ENCODE measurements at regions not wholly inside any gene's neighbourhood (a gene's known extent, or its start where the extent isn't known, plus 50 kb on each side); places are given as distances from the start of the nearest gene placed in this dataset.

DNA sequence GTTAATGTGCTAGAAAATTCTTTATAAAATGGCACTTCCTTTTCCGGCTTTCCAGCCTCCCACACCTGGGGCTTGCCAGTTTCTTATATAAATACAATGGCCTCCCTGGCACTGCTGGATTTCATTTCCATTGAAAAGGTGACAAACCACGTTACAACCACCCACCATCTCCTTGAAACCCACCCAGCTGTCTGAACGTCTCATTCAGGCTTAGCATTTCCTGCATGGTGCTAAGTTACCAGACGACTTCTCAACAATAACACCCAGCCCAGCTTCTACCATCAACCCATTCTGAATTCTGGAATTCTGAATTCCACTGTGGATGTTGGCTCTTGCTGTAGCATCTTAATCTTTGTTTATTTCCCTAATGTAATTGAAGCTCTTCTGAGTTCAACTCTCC, 499.8 kb upstream of the CELF2 start:
- TF ChIP-seq, protein P1, sequence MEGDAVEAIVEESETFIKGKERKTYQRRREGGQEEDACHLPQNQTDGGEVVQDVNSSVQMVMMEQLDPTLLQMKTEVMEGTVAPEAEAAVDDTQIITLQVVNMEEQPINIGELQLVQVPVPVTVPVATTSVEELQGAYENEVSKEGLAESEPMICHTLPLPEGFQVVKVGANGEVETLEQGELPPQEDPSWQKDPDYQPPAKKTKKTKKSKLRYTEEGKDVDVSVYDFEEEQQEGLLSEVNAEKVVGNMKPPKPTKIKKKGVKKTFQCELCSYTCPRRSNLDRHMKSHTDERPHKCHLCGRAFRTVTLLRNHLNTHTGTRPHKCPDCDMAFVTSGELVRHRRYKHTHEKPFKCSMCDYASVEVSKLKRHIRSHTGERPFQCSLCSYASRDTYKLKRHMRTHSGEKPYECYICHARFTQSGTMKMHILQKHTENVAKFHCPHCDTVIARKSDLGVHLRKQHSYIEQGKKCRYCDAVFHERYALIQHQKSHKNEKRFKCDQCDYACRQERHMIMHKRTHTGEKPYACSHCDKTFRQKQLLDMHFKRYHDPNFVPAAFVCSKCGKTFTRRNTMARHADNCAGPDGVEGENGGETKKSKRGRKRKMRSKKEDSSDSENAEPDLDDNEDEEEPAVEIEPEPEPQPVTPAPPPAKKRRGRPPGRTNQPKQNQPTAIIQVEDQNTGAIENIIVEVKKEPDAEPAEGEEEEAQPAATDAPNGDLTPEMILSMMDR (IDR thresholded peaks at IDR 0.05), result no peak
- Mint-ChIP-seq H3K9me3 (no peaks in the 10 kb centered on the region), H3K27me3 (ENCODE audit: low read depth, poor library complexity) (peaks cover 11% of the 10 kb centered on the region), H3K36me3 (ENCODE audit: low read depth) (no peaks in the 10 kb centered on the region), H3K4me1 (peaks cover 14% of the 10 kb centered on the region), H3K4me3 (no peak overlapping the region), H3K27ac (no peak overlapping the region)
- no peak for DNase-seq

DNA sequence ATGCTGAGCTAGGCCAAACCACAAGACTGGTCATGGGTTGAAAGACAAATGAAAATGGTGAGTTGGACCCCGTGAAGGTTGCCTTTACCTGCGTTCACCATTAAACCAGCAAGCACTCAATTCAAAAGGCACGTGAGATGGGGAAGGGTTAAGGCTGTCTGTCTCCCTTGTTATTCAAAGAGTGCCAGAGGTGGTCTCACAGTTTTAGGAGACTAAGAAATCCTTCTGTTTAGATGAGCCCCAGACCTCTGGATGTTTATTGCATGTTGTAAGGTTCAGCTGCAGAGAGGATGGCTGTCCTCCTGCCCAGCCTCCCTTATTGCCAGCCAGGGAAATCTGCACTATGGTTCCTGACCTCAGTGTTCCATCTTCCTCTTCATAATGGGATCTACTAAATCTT, 498.0 kb upstream of the CELF2 start:
- DNase-seq, result no peak
- Mint-ChIP-seq H3K27ac (no peak overlapping the region), H3K9me3 (no peaks in the 10 kb centered on the region), H3K27me3 (ENCODE audit: low read depth, poor library complexity) (peaks cover 5% of the 10 kb centered on the region), H3K36me3 (ENCODE audit: low read depth) (no peaks in the 10 kb centered on the region), H3K4me1 (peaks cover 14% of the 10 kb centered on the region), H3K4me3 (no peak overlapping the region)
- TF ChIP-seq, protein P1 (IDR thresholded peaks at IDR 0.05), result no peak

DNA sequence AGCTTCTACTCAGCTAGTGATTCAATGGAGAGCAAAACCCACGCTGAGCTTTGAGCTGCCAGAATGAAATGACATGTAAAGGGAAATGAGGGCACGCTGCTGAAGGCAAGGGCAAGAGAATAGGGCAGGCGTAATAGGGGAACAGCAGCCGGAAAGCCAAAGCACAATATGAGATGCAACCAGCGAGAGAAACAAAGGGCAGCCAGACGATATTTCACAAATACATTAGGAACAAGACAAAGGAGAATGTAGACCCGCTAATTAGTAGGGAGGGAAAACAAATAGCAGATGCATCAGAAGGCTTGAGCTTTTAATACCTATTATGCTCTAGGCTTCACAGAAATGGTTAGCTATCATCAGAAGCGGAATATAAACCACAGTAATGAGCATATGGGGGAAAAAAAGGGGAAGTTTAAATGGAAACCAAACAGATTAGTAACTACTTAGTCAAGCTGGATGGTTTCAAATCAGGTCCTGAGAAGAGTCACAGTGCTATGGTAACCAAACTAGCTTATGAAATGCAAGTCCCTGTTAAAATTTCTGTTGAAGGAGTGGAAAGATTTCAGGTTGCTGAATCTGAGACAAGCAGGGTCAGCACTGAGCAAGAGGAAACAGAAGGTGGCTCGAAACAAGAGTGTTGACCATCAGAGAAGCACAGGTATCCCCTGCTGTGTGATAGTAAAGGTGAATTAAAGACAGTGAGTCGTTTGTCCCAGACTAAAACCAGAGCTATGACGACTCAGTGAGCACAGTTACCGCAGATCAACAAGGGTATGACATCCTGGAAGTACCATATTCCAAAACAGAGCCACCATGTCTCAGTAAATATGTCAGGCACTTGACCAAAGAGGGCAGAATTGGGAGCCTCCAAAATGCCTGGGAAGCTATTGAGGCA, 496.9 kb upstream of the CELF2 start:
- TF ChIP-seq, protein P1 (IDR thresholded peaks at IDR 0.05), result no peak
- no peaks in the 10 kb centered on the region for H3K36me3 Mint-ChIP-seq (ENCODE audit: low read depth)
- H3K27me3 Mint-ChIP-seq (ENCODE audit: low read depth, poor library complexity), result peaks cover 5% of the 10 kb centered on the region
- H3K9me3 Mint-ChIP-seq, result no peaks in the 10 kb centered on the region
- H3K4me1 Mint-ChIP-seq, result peaks cover 10% of the 10 kb centered on the region
- no peak for DNase-seq
- H3K4me3 Mint-ChIP-seq, result no peak overlapping the region
- no peak overlapping the region for H3K27ac Mint-ChIP-seq

DNA sequence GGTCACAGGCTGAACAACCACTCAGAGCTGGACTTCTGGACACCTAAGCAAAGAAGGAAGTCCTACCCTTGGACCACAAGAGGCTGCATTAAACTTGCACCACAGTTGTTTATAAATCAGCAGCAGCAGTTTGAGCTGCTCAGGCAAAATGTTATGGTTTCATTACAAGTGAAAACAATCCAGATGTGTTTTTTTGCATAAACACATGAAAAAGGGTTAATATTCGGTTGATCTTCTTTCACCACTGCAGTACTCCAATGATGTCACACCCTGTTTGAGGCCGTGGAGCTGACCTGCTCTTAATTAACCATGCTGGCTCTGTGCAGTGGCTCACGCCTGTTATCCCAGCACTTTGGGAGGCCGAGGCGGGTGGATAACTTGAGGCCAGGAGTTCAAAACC, 490.8 kb upstream of the CELF2 start:
- TF ChIP-seq, protein P1 (IDR thresholded peaks at IDR 0.05), result no peak
- DNase-seq, result no peak
- Mint-ChIP-seq H3K27ac (no peak overlapping the region), H3K27me3 (ENCODE audit: low read depth, poor library complexity) (peaks cover 10% of the 10 kb centered on the region), H3K36me3 (ENCODE audit: low read depth) (no peaks in the 10 kb centered on the region), H3K4me1 (no peaks in the 10 kb centered on the region), H3K9me3 (no peaks in the 10 kb centered on the region), H3K4me3 (no peak overlapping the region)

DNA sequence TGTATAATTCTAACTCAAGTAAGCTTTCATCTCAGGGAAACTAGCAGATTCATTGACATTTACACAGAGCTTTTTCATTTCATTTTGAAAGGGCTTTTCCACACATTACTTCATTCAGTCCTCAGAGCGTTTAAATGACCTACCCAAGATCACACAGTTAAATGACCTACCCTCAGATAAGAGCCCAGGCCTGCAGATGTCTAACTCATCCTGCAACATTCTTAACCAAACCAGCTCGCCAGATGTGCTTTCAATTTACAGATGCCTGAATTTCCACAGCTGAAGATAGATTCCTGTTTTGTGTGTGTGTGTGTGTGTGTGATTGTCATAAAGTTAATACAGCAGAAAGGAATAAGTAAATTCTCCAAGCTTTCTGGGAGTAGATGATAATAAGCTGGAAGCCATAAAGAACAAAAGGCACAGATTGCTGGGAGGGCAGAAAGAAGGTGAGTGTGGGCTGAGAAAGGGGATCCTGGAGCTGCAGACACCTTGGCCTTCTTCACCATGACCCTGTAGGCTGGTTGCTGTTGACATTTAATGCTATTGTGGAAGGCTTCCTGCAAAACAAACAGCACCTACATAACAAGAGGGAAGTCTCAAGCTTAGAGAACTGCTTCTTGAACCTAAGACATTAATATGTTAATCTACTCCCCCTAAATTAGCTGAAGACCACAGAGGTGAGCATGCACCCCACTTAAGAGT, 489.7 kb upstream of the CELF2 start:
- H3K36me3 Mint-ChIP-seq (ENCODE audit: low read depth), result no peaks in the 10 kb centered on the region
- no peak overlapping the region for H3K27ac Mint-ChIP-seq
- H3K4me1 Mint-ChIP-seq, result no peaks in the 10 kb centered on the region
- DNase-seq, result no peak
- peaks cover 7% of the 10 kb centered on the region for H3K27me3 Mint-ChIP-seq (ENCODE audit: low read depth, poor library complexity)
- no peaks in the 10 kb centered on the region for H3K9me3 Mint-ChIP-seq
- TF ChIP-seq, protein P1 (IDR thresholded peaks at IDR 0.05), result no peak
- no peak overlapping the region for H3K4me3 Mint-ChIP-seq

All from nephron progenitor cell (in vitro differentiated cells).